HG03066 (cell line): ENCODE measurements at regions not wholly inside any gene's neighbourhood (a gene's known extent, or its start where the extent isn't known, plus 50 kb on each side); places are given as distances from the start of the nearest gene placed in this dataset.

Experiments used
- ATAC-seq: cut with Tn5 transposase; IDR thresholded peaks from one replicate; pipeline ENCODE4 v1.9.1; 2021; ENCODE audit warnings: low read depth; ENCODE audit not compliant: unreplicated experiment

- no peak for ATAC-seq
Observed at GRCh38 chr6:14422917-14423316, 305.3 kb downstream of the CD83 start.

GRCh38 chr6:14423330-14423729 is 305.8 kb downstream of the CD83 start:
- ATAC-seq = no peak

- no peak for ATAC-seq
Observed at GRCh38 chr6:14423955-14424354, 306.4 kb downstream of the CD83 start.

- no peak for ATAC-seq
Observed at GRCh38 chr6:14425805-14426204, 308.2 kb downstream of the CD83 start.

- ATAC-seq = no peak
Observed at GRCh38 chr6:14426281-14426680, 308.7 kb downstream of the CD83 start.

DNA sequence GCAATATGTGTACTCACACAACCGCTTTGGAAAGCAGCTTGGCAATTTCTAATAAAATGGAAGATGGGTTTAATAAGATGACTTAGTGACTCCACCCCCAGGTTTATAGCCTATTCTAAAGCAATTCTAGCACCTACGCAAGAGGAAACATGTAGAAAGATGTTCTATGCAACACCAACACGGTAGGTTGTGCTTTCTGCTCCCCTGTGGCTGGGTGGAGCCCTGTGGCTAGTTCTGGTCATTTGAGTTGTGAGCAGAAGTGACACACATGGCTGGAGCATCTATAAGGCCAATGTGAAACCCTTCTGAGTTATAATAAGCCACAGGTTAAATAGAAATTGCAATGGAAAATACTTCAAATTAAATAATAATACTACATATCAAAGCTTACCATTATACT is 310.7 kb downstream of the CD83 start:
- no peak for ATAC-seq

- ATAC-seq = no peak
Observed at GRCh38 chr6:14429396-14429795, 311.8 kb downstream of the CD83 start.

- no peak for ATAC-seq
Observed at GRCh38 chr6:14430218-14430617, 312.6 kb downstream of the CD83 start.

GRCh38 chr6:14431385-14432330 is 314.1 kb downstream of the CD83 start:
- ATAC-seq = no peak

DNA sequence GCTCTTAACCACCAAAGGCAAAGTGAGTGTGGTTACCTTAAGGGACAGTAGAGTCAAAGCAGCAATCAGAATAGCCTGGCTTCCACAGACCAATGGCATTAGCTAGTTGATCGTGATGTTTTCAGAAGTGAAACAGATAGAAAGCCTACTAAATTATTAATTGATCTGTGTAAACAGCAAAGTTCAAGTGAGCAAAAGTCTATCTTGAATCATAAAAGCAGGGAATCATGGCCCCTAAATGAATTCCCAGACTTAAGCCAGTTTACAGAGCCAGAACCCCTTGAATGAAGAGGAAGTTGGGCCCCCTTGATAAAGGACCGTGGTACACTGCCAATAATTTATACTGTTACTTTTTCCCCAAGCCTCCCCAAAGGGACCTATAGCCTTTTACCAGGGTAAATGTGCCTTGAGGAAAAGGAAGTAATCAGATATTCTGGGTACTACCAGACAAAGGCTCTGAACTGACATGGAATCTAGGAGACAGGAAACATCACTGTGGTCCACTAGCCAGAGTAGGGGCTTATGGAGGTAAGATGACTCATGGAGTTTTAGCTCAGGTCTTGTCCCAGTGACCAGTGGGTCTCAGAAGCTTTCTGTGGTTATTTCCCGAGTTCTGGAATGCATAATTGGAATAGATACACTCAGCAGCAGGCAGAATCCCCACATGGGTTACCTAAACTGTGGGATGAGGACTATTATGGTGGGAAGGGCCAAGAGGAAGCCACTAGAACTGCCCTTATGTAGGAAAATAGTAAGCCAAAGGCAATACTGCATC is 317.5 kb downstream of the CD83 start:
- ATAC-seq = no peak

DNA sequence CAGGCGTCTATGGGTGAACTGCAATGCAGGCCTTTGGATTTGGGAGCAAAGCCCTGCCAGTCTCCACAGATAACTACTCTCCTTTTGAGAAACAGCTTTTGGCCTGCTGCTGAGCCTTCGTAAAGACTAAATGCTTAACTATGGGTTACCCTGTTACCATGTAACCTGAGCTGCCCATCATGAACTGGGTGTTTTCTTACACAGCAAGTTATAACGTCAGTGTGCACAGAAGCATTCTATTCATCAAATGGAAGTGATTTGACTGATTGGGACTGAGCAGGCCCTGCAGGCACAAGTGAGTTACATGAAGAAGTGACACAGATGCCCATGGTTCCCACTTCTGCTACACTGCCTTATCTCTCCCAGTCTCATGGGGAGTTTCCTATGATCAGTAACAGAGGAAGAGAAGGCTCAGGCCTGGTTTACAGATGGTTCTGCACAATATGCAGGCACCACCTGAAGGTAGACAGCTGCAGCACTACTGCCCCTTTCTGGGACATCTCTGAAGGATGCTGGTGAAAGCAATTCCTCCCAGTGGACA is 319.1 kb downstream of the CD83 start:
- ATAC-seq = no peak

- ATAC-seq = no peak
Observed at GRCh38 chr6:14439419-14439818, 321.8 kb downstream of the CD83 start.

GRCh38 chr6:14440215-14440910 is 322.8 kb downstream of the CD83 start:
- no peak for ATAC-seq

DNA sequence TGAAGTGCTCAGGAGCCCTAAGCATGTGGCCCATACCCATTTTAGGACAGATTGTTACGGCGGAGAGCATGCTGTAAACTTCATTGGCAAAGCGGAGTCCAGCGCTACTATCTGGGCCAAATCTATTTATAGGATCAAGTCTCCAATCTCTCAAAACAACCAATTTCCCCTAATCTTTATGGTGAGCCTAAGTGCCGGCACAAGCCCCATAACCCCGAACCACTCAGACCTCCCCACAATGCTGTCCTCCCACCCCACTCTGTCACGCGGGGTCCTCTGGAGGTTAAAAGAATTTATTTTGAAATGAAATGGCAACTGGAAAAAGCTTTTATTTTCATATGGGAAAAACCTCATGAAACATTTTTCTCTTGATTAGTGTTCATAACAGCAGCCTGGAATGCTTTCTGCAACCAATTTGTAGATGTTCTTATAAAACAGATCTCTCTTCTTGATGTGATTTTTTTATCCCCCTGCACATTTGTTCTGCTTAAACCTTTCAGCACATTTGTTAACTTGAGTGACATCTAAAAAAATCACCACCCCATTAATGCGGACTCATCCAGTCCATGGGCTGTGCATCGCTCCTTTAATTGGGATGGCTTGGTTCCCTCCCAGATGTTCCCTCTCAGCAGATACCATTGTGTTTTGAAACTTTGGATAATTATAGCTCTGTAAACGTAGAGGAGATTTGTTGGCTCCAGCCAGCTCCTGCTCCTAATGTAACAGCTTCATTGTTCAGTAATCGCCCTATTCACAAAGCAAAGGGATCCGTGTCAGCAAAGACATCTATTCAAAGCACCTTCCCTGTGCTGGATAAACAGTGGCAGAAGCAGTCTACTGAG is 323.6 kb downstream of the CD83 start:
- no peak for ATAC-seq

GRCh38 chr6:14442242-14442641 is 324.7 kb downstream of the CD83 start:
- ATAC-seq = no peak

- no peak for ATAC-seq
Observed at GRCh38 chr6:14443629-14444268, 326.2 kb downstream of the CD83 start.

- no peak for ATAC-seq
Observed at GRCh38 chr6:14444295-14444972, 326.9 kb downstream of the CD83 start.

DNA sequence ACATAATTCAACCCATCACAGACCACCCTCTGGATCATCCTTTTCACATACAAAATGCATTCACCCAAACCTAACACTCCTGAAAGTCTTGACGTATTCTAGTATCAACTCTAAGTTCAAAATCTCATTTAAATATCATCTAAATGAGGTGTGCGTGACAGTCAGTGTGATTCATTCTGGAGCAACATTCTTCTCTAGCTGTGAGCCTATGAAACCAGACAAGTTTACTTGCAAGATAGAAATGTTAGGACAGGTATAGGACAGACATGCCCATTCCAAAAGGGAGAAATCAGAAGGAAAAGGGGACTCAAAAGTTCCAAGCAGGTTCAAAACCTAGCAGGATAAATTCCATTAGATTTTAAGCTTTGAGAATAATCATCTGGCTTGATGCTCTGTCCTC is 329.7 kb downstream of the CD83 start:
- no peak for ATAC-seq

DNA sequence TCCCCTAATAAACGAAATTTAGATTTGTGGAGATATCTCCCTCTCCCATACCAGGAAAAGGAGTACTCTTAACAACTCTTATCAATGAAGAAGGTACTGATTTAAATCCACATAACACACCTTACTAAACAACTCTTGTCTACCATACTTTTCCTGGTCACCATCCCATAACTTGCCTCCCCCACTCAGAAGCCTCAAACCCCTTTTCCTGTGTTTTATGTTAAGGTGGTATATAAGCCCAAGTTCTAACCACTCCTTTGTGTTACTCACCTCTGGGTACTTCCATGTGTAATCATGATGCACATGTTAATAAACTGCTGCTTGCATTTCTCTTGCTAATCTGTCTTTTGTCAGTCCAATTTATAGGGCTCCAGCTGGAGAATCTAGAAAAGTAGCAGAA is 330.7 kb downstream of the CD83 start:
- no peak for ATAC-seq
